OCI-LY1 (cell line): ENCODE measurements at regions not wholly inside any gene's neighbourhood (a gene's known extent, or its start where the extent isn't known, plus 50 kb on each side); places are given as distances from the start of the nearest gene placed in this dataset.

Experiments used
- EZH2 ChIP-seq: fragments of 200-600 bp; sonication (generic), shearing (Covaris generic); IDR thresholded peaks from 2 replicates; pipeline ENCODE4 v1.8.0; 2017; ENCODE audit warnings: borderline replicate concordance, mixed run types, mild to moderate bottlenecking, antibody characterized with exemption, low read length, moderate library complexity, mixed read lengths
- TF ChIP-seq, protein P1 (sequence below): fragments of 200-600 bp; sonication (generic), shearing (Covaris generic); IDR thresholded peaks from 2 replicates; pipeline ENCODE4 v1.5.1; 2017; ENCODE audit warnings: mild to moderate bottlenecking, antibody characterized with exemption, low read length, moderate library complexity, mixed read lengths

GRCh38 chr15:36390491-36390890, 188.9 kb upstream of the CDIN1 start:
- TF ChIP-seq EZH2 = no peak
- TF ChIP-seq, protein P1, sequence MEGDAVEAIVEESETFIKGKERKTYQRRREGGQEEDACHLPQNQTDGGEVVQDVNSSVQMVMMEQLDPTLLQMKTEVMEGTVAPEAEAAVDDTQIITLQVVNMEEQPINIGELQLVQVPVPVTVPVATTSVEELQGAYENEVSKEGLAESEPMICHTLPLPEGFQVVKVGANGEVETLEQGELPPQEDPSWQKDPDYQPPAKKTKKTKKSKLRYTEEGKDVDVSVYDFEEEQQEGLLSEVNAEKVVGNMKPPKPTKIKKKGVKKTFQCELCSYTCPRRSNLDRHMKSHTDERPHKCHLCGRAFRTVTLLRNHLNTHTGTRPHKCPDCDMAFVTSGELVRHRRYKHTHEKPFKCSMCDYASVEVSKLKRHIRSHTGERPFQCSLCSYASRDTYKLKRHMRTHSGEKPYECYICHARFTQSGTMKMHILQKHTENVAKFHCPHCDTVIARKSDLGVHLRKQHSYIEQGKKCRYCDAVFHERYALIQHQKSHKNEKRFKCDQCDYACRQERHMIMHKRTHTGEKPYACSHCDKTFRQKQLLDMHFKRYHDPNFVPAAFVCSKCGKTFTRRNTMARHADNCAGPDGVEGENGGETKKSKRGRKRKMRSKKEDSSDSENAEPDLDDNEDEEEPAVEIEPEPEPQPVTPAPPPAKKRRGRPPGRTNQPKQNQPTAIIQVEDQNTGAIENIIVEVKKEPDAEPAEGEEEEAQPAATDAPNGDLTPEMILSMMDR = no peak
